Inflammatory macrophage (primary cell): ENCODE measurements at regions not wholly inside any gene's neighbourhood (a gene's known extent, or its start where the extent isn't known, plus 50 kb on each side); places are given as distances from the start of the nearest gene placed in this dataset.

ENCODE experiments used
- DNase-seq, 2 donors: peaks; one replicate each; pipeline ENCODE4 v3.0.0-alpha.2; 2020 to 2022

- no peak for DNase-seq
These were observed 246.6 kb downstream of the NHLRC3 start for GRCh38 chr13:39284801-39285388.
